ENCODE measurements at regions not wholly inside any gene's neighbourhood (a gene's known extent, or its start where the extent isn't known, plus 50 kb on each side); places are given as distances from the start of the nearest gene placed in this dataset.

- Histone ChIP-seq H3K27me3 (ENCODE audit: control insufficient read depth in 1 of 2, insufficient read depth in 2 of 2, low read length in 2 of 2) (no peaks in the 10 kb centered on the region), H4K20me1 (ENCODE audit: insufficient read depth, low read length) (no peaks in the 10 kb centered on the region), H3K79me2 (ENCODE audit: insufficient read depth, low read length) (no peaks in the 10 kb centered on the region), H3K36me3 (replicated peaks in 1 of 2; ENCODE audit: control insufficient read depth in 1 of 2, insufficient read depth in 2 of 2, low read length in 2 of 2) (no peaks in the 10 kb centered on the region), H3K4me1 (ENCODE audit: insufficient read depth, low read length) (no peaks in the 10 kb centered on the region), H3K9me3 (ENCODE audit: low read length) (no peaks in the 10 kb centered on the region), H3K27ac (ENCODE audit: extremely low read length, insufficient read depth, low read length) (no peak overlapping the region), H2AFZ (ENCODE audit: low read length) (no peak overlapping the region), H3K9ac (ENCODE audit: insufficient read depth, low read depth, low read length) (no peak overlapping the region), H3K4me3 (replicated peaks in 1 of 3; ENCODE audit: insufficient read depth in 1 of 3, low read depth in 2 of 3, low read length in 3 of 3) (no peak overlapping the region), H3K4me2 (ENCODE audit: low read depth, low read length) (no peak overlapping the region)
- DNase-seq (ENCODE audit: low spot score) (no peak), ATAC-seq (no peak), FAIRE-seq (no peak)
- ChIA-PET POLR2A (no interaction called here), CTCF (ENCODE audit: low intra/inter-chr PET ratio, low total read pairs) (no interaction called here)
- intact Hi-C loops (cut with micrococcal nuclease; ENCODE audit: unreplicated experiment): no loop called here
- no TSS peak for BruUV-seq (replicated peaks)
- in situ Hi-C loops (cut with HindIII; ENCODE audit: extremely low pct_ligation_motif_present, low pct_unique_long_range_greater_than_20kb): no loop called here
- TF ChIP-seq ZSCAN31 (CRISPR knock-in tag; IDR thresholded peaks at IDR 0.05; ENCODE audit: low read depth) (no peak), ELF3 (CRISPR knock-in tag; IDR thresholded peaks at IDR 0.05) (no peak), RBFOX2 (IDR thresholded peaks at IDR 0.05; ENCODE audit: low read depth, low read length) (no peak), ZNF207 (IDR thresholded peaks at IDR 0.05; ENCODE audit: borderline replicate concordance) (no peak), TGIF2 (CRISPR knock-in tag; IDR thresholded peaks at IDR 0.05) (no peak), CREB3 (CRISPR knock-in tag; IDR thresholded peaks at IDR 0.05) (no peak), ZNF282 (IDR thresholded peaks at IDR 0.05; ENCODE audit: partially characterized antibody) (no peak), ZKSCAN5 (CRISPR knock-in tag; IDR thresholded peaks at IDR 0.05) (no peak), ZNF563 (CRISPR knock-in tag; IDR thresholded peaks at IDR 0.05) (no peak), ATRX (CRISPR knock-in tag; IDR thresholded peaks at IDR 0.05; ENCODE audit: borderline replicate concordance) (no peak), XBP1 (CRISPR knock-in tag; IDR thresholded peaks at IDR 0.05) (no peak), ZNF703 (CRISPR knock-in tag; IDR thresholded peaks at IDR 0.05; ENCODE audit: borderline replicate concordance) (no peak)
- TF ChIP-seq, protein P1, sequence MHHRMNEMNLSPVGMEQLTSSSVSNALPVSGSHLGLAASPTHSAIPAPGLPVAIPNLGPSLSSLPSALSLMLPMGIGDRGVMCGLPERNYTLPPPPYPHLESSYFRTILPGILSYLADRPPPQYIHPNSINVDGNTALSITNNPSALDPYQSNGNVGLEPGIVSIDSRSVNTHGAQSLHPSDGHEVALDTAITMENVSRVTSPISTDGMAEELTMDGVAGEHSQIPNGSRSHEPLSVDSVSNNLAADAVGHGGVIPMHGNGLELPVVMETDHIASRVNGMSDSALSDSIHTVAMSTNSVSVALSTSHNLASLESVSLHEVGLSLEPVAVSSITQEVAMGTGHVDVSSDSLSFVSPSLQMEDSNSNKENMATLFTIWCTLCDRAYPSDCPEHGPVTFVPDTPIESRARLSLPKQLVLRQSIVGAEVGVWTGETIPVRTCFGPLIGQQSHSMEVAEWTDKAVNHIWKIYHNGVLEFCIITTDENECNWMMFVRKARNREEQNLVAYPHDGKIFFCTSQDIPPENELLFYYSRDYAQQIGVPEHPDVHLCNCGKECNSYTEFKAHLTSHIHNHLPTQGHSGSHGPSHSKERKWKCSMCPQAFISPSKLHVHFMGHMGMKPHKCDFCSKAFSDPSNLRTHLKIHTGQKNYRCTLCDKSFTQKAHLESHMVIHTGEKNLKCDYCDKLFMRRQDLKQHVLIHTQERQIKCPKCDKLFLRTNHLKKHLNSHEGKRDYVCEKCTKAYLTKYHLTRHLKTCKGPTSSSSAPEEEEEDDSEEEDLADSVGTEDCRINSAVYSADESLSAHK (CRISPR knock-in tag; IDR thresholded peaks at IDR 0.05; ENCODE audit: borderline replicate concordance): no peak
- TF ChIP-seq, protein P2, sequence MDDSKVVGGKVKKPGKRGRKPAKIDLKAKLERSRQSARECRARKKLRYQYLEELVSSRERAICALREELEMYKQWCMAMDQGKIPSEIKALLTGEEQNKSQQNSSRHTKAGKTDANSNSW (CRISPR knock-in tag; IDR thresholded peaks at IDR 0.05; ENCODE audit: borderline replicate concordance): no peak
- TF ChIP-seq, protein P3, sequence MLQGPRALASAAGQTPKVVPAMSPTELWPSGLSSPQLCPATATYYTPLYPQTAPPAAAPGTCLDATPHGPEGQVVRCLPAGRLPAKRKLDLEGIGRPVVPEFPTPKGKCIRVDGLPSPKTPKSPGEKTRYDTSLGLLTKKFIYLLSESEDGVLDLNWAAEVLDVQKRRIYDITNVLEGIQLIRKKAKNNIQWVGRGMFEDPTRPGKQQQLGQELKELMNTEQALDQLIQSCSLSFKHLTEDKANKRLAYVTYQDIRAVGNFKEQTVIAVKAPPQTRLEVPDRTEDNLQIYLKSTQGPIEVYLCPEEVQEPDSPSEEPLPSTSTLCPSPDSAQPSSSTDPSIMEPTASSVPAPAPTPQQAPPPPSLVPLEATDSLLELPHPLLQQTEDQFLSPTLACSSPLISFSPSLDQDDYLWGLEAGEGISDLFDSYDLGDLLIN (CRISPR knock-in tag; IDR thresholded peaks at IDR 0.05; ENCODE audit: borderline replicate concordance): no peak
- WGBS (ENCODE audit: low lambda C conversion rate): 0% methylated on average over 1 of the region's 1 CpG
Observed at GRCh38 chrX:34886011-34886410, 56.6 kb upstream of the FAM47B start.

Measured in HepG2 (cell line).